K562 (cell line): ENCODE measurements at regions not wholly inside any gene's neighbourhood (a gene's known extent, or its start where the extent isn't known, plus 50 kb on each side); places are given as distances from the start of the nearest gene placed in this dataset.

ENCODE experiments used
- ATAC-seq: fragments of 200-7000 bp; cut with Tn5 transposase; 3 replicates; pipeline ENCODE4 v1.9.1; 2020; ENCODE audit warnings: moderate library complexity
- BruUV-seq: library from RNA; stranded (reverse); fragments of 400-500 nt; replicated peaks from 2 replicates; lab custom pipeline; 2021; lab: Mats Ljungman, UMichigan
- CTCF ChIA-PET: fragments of 300-600 bp; formaldehyde crosslinking; extraction: SDS; loops from one replicate; lab custom pipeline; 2021; ENCODE audit warnings: low intra/inter-chr PET ratio; lab: Yijun Ruan, JAX
- POLR2A ChIA-PET: fragments of 300-600, 350-650 bp; sonication (Branson Sonifier 250); formaldehyde crosslinking; extraction: SDS; loops from one replicate; lab custom pipeline; 2021; ENCODE audit warnings: antibody characterized with exemption, inconsistent platforms; lab: Yijun Ruan, JAX
- DNase-seq, 4 experiments: peaks; one replicate each; pipeline versions ENCODE4 v3.0.0 to v3.0.0-alpha.2; 2011 to 2018; ENCODE audit warnings: low spot score in 3 of 4, mixed read lengths in 3 of 4; ENCODE audit errors: extremely low read depth in 1 of 4
- FAIRE-seq: peaks from 2 replicates; lab custom pipeline; 2011; peaks lifted over from hg19 to GRCh38; lab: Jason Lieb, UNC
- H2AFZ ChIP-seq: 2 replicates; pipeline ENCODE4 v1.6.0; 2011; ENCODE audit warnings: low read depth, low read length, control low read depth, inconsistent platforms
- H3K27ac ChIP-seq: fragments of 200-600 bp; 3 replicates; pipeline ENCODE4 v1.8.0; 2011; ENCODE audit warnings: low read depth, mild to moderate bottlenecking, control low read depth, inconsistent platforms, low read length, moderate library complexity, mixed read lengths; ENCODE audit errors: extremely low read depth
- H3K27me3 ChIP-seq, 2 experiments: fragments of 300-600 bp in 1 of 2; 2 replicates in 1 of 2; 3 replicates in 1 of 2; pipeline versions ENCODE4 v1.6.0 to v1.8.0; 2011; ENCODE audit warnings: inconsistent platforms in 2 of 2, low read length in 2 of 2, mild to moderate bottlenecking in 1 of 2, mixed read lengths in 1 of 2, moderate library complexity in 1 of 2; ENCODE audit not compliant: control insufficient read depth in 2 of 2, insufficient read depth in 2 of 2
- H3K36me3 ChIP-seq: fragments of 300-600 bp; 3 replicates; pipeline ENCODE4 v1.8.0; 2011; ENCODE audit warnings: mild to moderate bottlenecking, low read length, inconsistent platforms; ENCODE audit not compliant: control insufficient read depth, insufficient read depth
- H3K4me1 ChIP-seq, 2 experiments: fragments of 200-600 bp in 1 of 2; replicated peaks in 1 of 2; 2 replicates in 1 of 2; 3 replicates in 1 of 2; pipeline versions ENCODE4 v1.5.1 to v1.8.0; 2011; ENCODE audit warnings: inconsistent platforms in 2 of 2, low read length in 2 of 2, mild to moderate bottlenecking in 1 of 2, mixed read lengths in 1 of 2, moderate library complexity in 1 of 2; ENCODE audit not compliant: control insufficient read depth in 2 of 2, insufficient read depth in 2 of 2
- H3K4me2 ChIP-seq: 2 replicates; pipeline ENCODE4 v1.6.1; 2011; ENCODE audit warnings: low read length, control low read depth, inconsistent platforms, mixed read lengths; ENCODE audit not compliant: insufficient read depth
- H3K4me3 ChIP-seq: fragments of 200-600 bp; sonication (generic), shearing (Covaris generic); 2 replicates; pipeline ENCODE4 v1.5.1; 2016; ENCODE audit warnings: control low read depth, inconsistent platforms
- H3K79me2 ChIP-seq: fragments of 200-600 bp; 3 replicates; pipeline ENCODE4 v1.8.0; 2011; ENCODE audit warnings: low read length, inconsistent platforms; ENCODE audit not compliant: control insufficient read depth, insufficient read depth
- H3K9ac ChIP-seq, 2 experiments: 2 replicates each; pipeline versions ENCODE4 v1.6.0 to v1.6.1; 2011; ENCODE audit warnings: low read depth in 2 of 2, low read length in 2 of 2, control low read depth in 1 of 2, inconsistent platforms in 1 of 2, mild to moderate bottlenecking in 1 of 2, mixed read lengths in 1 of 2; ENCODE audit not compliant: insufficient read depth in 1 of 2
- H3K9me1 ChIP-seq: one replicate; pipeline ENCODE4 v1.6.0; 2011; ENCODE audit warnings: inconsistent platforms, mild to moderate bottlenecking, low read length, moderate library complexity; ENCODE audit not compliant: control insufficient read depth, insufficient read depth
- H3K9me3 ChIP-seq: replicated peaks from 2 replicates; pipeline ENCODE4 v1.5.1; 2011; ENCODE audit warnings: low read depth, low read length, inconsistent platforms; ENCODE audit not compliant: control insufficient read depth, insufficient read depth
- H4K20me1 ChIP-seq: replicated peaks from 2 replicates; pipeline ENCODE4 v1.6.1; 2011; ENCODE audit warnings: low read length, inconsistent platforms, mixed read lengths; ENCODE audit not compliant: control insufficient read depth, insufficient read depth
- NEUROD1 ChIP-seq: fragments of 150-350 bp; IDR thresholded peaks from 2 replicates; pipeline ENCODE4 v1.6.1; 2014; ENCODE audit warnings: borderline replicate concordance, low read length, low read depth; ENCODE audit not compliant: partially characterized antibody
- WGBS: fragments of 100-300 bp; shearing (Covaris generic); methylation state at CpG from one replicate; pipeline ENCODE4 v1.1.6; 2016; ENCODE audit warnings: low coverage, mixed read lengths; ENCODE audit not compliant: insufficient coverage; ENCODE audit errors: missing lambda C conversion rate; 5-methylcytosine and 5-hydroxymethylcytosine counted together
- in situ Hi-C: fragments of 300-500 bp; cut with MboI; formaldehyde crosslinking; loops from 4 replicates; pipeline ENCODE4 v1.15.0; 2018; ENCODE audit warnings: inconsistent platforms, mixed read lengths
- intact Hi-C: fragments of 100-400 bp; cut with micrococcal nuclease; formaldehyde crosslinking; loops from 2 replicates; pipeline ENCODE4 v1.14.2; 2022

DNA sequence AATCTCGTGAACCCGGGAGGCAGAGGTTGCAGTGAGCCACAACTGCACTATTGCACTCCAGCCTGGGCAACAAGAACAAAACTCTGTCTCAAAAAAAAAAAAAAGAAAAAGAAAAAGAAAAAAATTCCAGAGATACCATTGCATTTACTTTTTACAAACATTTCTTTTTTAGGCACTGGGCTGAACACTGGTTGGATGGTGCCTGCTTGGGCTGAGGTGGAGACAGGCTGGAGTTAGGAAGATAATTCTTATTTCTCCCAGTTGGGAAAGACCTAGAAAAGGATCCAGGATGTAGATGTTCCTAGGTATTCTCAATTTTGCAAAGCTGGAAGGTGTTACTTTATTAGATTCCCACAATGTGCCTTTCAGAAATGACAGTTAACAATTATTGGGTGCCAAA, 49.9 kb upstream of the JMY start:
- H3K27ac ChIP-seq = no peak overlapping the region
- H3K4me3 ChIP-seq = no peak overlapping the region
- TF ChIP-seq NEUROD1 = no peak
- intact Hi-C loops (no loop called here), in situ Hi-C loops (no loop called here)
- ATAC-seq = no peak
- H3K36me3 ChIP-seq = no peaks in the 10 kb centered on the region
- DNase-seq = no peak
- no peak overlapping the region for H2AFZ ChIP-seq
- no peak for FAIRE-seq
- no peaks in the 10 kb centered on the region for H3K4me1 ChIP-seq
- H3K9ac ChIP-seq = no peak overlapping the region
- ChIA-PET POLR2A (interaction anchor here (1.0 kb wide), 1 partner anchor 8 kb away, joined by 3 read pairs; no protein-coding TSS in a partner anchor), CTCF (no interaction called here)
- 22% methylated on average over 2 of the region's 2 CpGs for WGBS
- no peaks in the 10 kb centered on the region for H3K9me3 ChIP-seq
- no peak overlapping the region for H3K4me2 ChIP-seq
- BruUV-seq = no TSS peak
- H3K9me1 ChIP-seq = no peaks in the 10 kb centered on the region
- H3K27me3 ChIP-seq = 0 out of 5 replicates have a peak, but pooled peaks cover 0 to 2% of the 10 kb centered on the region in 2 experiments
- no peaks in the 10 kb centered on the region for H4K20me1 ChIP-seq
- no peaks in the 10 kb centered on the region for H3K79me2 ChIP-seq
